PFSK-1 (cell line): ENCODE measurements at regions not wholly inside any gene's neighbourhood (a gene's known extent, or its start where the extent isn't known, plus 50 kb on each side); places are given as distances from the start of the nearest gene placed in this dataset.

Experiments used
- FOXP2 ChIP-seq: optimal IDR thresholded peaks from 2 replicates; pipeline ENCODE3; 2011; ENCODE audit warnings: borderline replicate concordance, control low read depth, inconsistent platforms; ENCODE audit not compliant: insufficient read depth; ENCODE audit errors: extremely low read length, extremely low read depth
- POLR2AphosphoS5 ChIP-seq: IDR thresholded peaks from 2 replicates; pipeline ENCODE4 v1.6.1; 2012; ENCODE audit warnings: low read depth, mild to moderate bottlenecking, control low read depth, low read length, moderate library complexity
- REST ChIP-seq, 2 experiments: IDR thresholded peaks; 2 replicates each; pipeline versions ENCODE4 v1.6.1 to v1.8.0; 2011 to 2012; ENCODE audit warnings: low read depth in 2 of 2, low read length in 2 of 2, control low read depth in 1 of 2, inconsistent platforms in 1 of 2, mild to moderate bottlenecking in 1 of 2, moderate library complexity in 1 of 2; ENCODE audit not compliant: insufficient read depth in 1 of 2
- SIN3A ChIP-seq: IDR thresholded peaks from 2 replicates; pipeline ENCODE4 v1.6.1; 2012; ENCODE audit warnings: mild to moderate bottlenecking, low read length, moderate library complexity, borderline replicate concordance; ENCODE audit not compliant: insufficient read depth
- TAF1 ChIP-seq: IDR thresholded peaks from 2 replicates; pipeline ENCODE4 v1.6.1; 2012; ENCODE audit warnings: low read length, control low read depth, borderline replicate concordance; ENCODE audit not compliant: insufficient read depth

DNA sequence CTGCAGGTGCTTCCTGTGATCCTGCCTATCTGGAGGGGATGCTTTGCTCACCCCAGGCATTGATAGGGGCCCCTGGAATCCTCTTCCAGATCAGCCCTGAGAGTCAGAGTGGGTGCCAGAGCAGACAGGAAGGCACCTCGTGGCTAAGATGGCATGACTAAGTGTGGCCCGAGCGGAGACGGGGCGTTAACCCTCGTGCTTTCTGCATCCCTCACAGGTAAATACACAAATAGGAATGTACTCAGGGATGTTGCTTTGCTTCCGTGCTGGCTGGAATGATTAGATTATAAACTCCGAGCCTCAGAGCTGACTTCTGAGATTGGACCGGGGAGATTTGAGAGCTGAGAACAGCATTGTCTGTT is 312.7 kb upstream of the B3GAT1 start:
- TF ChIP-seq SIN3A: no peak
- no peak for TF ChIP-seq TAF1
- TF ChIP-seq POLR2AphosphoS5: no peak
- TF ChIP-seq REST (IDR thresholded peaks at IDR 0.05; ENCODE audit: insufficient read depth in 1 of 2, low read depth in 2 of 2, low read length in 2 of 2): no peak
- no peak for TF ChIP-seq FOXP2

- TF ChIP-seq FOXP2: no peak
Measured at GRCh38 chr11:134724106-134724778, 312.2 kb upstream of the B3GAT1 start.

GRCh38 chr11:134719397-134719796 is 307.4 kb upstream of the B3GAT1 start:
- TF ChIP-seq SIN3A (no peak), REST (IDR thresholded peaks at IDR 0.05; ENCODE audit: insufficient read depth in 1 of 2, low read depth in 2 of 2, low read length in 2 of 2) (no peak), TAF1 (no peak), FOXP2 (no peak), POLR2AphosphoS5 (no peak)

DNA sequence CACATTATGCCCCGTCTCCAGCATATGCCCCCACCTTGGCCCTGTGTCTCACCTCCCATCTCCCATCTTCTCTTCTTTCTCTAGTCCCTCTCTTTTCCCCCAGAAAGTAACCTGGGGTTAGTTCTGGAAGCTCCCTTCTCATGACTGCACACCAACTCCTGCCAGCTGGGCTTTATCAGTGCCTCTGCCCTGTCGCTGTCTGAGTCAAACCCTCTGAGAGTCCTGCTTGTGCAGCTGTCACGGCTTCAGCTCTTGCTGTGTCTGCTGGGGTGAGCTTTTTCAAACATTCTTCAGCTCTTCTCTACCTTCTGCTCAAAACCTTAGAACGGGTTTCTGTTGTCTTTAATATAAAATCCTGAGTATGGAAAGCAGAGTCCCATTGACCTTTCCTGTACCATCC is 304.5 kb upstream of the B3GAT1 start:
- TF ChIP-seq POLR2AphosphoS5: no peak
- no peak for TF ChIP-seq SIN3A
- TF ChIP-seq TAF1: no peak
- TF ChIP-seq FOXP2: no peak
- no peak for TF ChIP-seq REST (IDR thresholded peaks at IDR 0.05; ENCODE audit: insufficient read depth in 1 of 2, low read depth in 2 of 2, low read length in 2 of 2)

DNA sequence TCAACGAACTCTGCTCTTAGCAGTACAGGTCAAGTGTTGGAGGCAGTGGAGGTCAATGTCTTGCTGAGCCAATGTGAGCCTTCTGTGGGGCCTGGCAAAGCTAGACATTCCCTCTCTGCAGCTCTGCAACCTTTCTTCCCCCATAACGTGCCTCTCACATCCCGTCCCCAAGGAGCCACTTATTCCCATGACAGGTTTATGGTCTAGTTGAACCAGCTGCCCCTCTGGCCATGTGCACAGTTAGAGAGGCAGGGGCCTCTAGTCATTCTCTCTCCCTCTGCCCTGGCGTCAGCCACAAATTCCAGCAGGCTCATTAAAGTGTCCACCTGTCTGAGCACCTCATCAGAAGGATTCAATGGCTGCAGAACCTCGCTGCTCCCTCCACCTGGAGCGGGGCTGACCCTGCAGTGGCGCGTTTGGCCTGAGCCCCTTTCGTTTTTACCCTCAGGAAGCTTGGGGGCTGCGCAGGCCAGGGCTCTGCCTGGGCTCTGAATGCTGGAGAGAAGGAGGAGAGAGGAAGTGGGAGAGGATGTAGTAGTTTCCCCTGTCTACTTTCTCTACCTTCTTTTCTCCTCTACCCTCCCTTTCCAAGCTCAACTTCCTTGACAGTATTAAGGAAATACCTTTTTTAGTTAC is 302.1 kb upstream of the B3GAT1 start:
- no peak for TF ChIP-seq POLR2AphosphoS5
- no peak for TF ChIP-seq REST (IDR thresholded peaks at IDR 0.05; ENCODE audit: insufficient read depth in 1 of 2, low read depth in 2 of 2, low read length in 2 of 2)
- no peak for TF ChIP-seq TAF1
- TF ChIP-seq FOXP2: no peak
- TF ChIP-seq SIN3A: no peak
